HG02852 (cell line): ENCODE measurements at regions not wholly inside any gene's neighbourhood (a gene's known extent, or its start where the extent isn't known, plus 50 kb on each side); places are given as distances from the start of the nearest gene placed in this dataset.
"Not testable (repeated sequence)": the region's sequence is repeated elsewhere in the genome, so short reads cannot be mapped to it uniquely, and the experiment has no call there.

Experiments used
- ATAC-seq: cut with Tn5 transposase; IDR thresholded peaks from one replicate; pipeline ENCODE4 v1.9.1; 2021; ENCODE audit warnings: mild to moderate bottlenecking, moderate library complexity; ENCODE audit not compliant: unreplicated experiment

GRCh38 chr14:54010981-54011380, 54.4 kb upstream of the BMP4 start:
- ATAC-seq: no peak

GRCh38 chr14:54023027-54023426, 66.4 kb upstream of the BMP4 start:
- ATAC-seq: no peak

GRCh38 chr14:54025661-54026060, 69.0 kb upstream of the BMP4 start:
- no peak for ATAC-seq

DNA sequence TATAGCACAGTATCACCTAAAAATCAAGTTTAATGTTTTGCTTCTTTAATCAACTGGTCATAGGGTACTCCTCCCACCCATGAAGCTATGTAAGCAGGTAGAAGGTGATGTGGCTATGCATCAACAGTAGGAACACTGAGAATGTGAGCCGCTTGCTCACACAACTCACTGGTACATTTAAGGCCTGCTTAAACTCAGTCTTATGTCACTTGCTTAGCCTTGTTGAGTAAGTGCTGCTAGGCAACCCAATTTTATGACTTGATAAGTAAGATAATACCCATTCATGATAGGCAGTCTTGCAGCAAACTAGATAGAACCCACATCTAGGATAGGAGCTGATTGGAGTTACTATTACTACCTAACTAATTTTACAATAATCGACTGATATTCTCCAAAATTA, 70.0 kb upstream of the BMP4 start:
- ATAC-seq: no peak

GRCh38 chr14:54030996-54031395, 74.4 kb upstream of the BMP4 start:
- not testable (repeated sequence) for ATAC-seq

DNA sequence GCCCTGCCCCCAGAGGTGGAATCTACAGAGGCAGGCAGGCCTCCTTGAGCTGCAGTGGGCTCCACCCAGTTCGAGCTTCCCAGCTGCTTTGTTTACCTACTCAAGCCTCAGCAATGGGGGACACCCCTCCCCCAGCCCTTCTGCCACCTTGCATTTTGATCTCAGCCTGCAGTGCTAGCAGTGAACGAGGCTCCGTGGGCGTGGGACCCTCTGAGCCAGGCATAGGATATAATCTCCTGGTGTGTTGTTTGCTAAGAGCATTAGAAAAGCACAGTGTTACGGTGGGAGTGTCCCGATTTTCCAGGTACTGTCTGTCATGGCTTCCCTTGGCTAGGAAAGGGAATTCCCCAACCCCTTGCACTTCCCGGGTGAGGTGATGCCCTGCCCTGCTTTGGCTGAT, 76.7 kb upstream of the BMP4 start:
- ATAC-seq: not testable (repeated sequence)

DNA sequence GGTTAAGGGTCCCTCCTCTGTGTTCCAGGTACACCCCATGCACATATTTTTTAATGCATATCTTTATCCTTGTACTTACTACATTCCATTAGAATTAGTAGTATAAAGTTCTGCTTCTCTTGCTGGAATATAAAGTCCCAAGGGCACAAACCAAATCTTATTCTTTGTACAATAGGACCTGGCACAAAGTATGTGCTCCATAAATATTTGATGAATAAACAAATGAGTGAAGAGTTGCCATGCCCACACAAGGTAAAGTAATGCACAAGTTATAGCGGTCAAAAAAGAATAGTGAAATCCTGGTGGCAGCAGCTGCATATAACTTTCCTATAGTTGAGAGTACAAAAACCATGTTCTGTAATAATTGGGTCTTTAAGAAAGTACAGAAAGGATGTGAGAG, 82.1 kb upstream of the BMP4 start:
- no peak for ATAC-seq

GRCh38 chr14:54039311-54039710, 82.7 kb upstream of the BMP4 start:
- no peak for ATAC-seq

DNA sequence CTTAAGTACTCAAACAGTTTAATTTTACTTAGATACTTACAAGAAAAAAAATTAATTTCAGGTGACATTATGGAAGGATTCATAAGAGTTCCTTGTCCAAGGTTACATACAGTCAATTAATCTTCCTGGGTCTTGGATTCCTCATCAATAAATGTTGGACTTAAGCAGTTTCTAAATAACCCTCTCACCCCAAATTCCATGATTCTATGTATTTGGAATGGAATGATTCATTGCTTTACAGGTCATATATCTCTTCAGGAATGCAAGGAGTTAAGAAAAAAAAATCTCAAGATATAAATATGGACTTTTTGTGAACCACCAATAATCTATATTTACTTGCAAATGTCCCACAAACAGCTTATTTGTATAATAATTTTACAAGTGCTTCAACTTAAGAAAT, 84.2 kb upstream of the BMP4 start:
- no peak for ATAC-seq

DNA sequence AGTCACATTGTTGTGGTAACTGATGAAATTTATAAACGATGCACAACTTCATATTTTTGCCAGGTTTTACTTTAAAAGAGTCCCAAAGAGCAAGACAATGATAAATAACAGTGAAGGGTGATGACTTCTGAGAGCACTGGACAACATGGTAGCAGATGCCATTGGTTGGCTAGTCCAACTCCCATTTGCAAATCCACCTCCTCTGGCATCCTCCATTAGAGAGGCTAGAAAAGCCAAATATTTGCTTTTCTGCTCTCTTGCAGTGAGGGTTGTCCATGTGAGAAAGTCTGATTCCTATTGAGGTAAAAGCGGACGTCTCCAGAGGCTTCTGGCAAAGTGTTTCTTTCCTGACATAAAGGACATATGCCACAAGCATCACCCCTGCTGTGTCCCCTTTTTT, 89.6 kb upstream of the BMP4 start:
- no peak for ATAC-seq

DNA sequence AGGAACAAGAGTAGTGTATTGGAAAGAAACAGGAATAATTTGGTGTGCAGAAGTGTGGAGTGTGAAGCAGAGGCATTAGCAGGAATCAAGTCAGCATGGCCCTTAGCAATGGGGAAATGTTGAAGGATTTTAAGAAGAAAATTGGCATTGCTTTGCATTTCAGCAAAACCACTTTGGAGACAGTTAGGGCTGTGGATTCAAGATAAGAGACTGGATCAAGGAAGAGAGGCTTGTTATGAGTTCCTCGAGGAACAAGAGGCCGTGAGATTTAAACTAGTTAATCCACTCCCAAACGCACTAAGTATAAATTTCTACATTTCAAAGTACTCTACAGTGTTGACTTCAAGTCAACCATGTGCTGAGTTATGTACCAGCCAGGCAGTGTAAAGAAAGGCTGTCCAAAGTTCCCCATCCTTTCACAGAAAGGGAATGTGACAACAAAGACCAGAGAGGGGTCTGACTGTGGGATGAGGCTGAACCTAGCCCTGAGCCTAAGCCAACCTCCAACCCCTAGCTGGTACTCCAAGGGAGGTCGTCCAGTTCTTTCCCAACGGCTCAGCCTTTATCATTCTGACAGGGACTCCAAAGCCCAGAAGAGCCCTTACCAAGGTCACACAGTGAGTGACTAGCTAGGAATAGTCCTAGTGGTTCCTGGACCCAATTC, 91.2 kb upstream of the BMP4 start:
- no peak for ATAC-seq

DNA sequence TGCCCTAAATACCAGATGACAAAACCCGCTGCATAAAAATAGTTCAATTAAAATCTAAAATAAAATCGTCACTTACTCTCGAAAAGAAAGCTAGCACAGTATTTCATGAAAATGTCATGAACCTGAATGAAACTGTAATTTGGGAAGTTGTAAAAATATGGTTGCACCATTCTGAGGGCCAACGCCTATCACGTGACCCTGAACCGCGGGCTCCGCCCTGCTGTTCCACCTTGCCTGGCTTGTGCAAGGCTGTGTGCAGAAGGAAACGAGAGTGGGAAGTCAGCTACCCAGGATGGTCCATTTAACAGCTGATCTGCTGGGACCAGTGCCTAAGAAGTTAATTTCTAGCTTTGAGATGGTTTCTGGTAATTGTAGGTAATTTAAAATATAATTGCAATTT, 91.7 kb upstream of the BMP4 start:
- no peak for ATAC-seq

DNA sequence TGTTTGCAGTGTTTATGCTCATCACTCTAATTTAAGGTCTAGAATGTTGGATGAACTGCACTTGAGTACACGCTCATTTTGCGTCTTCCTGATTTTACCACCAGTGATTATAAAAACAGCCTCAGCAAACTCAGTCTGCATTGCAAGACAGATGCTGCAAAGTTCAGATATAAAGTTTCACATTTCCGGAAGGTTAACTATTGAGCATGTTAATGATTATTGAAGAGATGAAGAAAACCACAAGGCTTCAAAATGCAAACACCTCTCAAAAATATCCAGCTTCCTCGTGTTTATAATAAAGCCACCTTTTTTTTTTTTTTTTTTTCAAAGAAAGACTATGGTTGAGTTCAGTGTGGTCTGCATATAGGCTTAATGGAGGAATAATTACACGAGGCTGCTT, 92.1 kb upstream of the BMP4 start:
- ATAC-seq: no peak

DNA sequence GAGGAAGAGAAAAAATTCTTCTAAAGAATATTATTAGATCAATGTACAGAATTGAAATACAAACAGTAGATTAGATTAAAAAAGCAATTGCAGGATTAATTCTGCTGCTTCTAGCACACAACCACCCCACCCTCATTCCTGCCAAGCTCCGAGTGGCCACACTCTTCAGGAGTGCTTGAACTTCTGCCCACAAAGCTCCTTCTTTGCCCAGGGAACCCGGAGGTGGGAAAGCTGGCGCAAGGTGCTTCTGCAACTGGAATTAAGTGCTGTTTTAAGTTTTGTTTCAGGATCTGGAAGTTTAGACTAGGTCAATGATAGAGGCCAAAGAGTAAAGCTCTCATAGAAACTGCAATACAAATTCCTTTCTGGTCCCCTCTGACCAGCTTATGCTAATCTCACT, 94.1 kb upstream of the BMP4 start:
- no peak for ATAC-seq

DNA sequence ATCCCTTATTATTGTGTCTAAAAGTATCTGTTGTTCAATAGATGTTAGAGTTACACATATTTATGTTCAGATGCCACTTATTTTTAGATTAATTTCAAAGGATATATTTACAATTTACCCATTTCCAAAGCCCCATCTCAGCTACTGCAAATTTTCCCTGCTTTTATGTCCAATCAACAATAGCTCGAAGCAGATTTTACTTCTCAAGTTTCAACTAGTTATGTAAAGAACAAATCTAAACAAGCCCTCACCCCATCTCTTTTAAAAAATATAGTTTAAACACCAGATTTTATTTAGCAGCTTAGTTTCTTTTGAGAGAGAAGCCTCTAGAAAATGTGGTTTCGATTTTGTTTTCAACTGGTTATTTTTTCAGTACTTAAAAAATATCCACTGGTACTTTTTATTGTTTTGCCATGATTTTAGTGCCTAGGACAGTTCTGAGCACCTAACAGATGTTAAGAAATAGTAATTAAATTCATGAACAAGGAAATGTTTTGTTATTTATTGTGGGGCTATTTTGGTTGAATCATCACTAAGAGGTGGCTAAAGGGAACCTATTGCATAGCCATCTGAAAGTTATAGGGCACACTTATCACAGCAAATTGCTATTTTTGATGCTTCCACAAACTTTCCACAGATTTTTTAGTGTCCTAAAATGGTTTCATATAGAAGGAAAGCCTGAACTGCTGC, 96.2 kb upstream of the BMP4 start:
- no peak for ATAC-seq

GRCh38 chr14:54053386-54053745, 96.7 kb upstream of the BMP4 start:
- no peak for ATAC-seq

GRCh38 chr14:54058505-54058904, 101.9 kb upstream of the BMP4 start:
- no peak for ATAC-seq

- ATAC-seq: no peak
Observed at GRCh38 chr14:54083549-54084239, 127.1 kb upstream of the BMP4 start.

- no peak for ATAC-seq
Observed at GRCh38 chr14:54085232-54085761, 128.7 kb upstream of the BMP4 start.

DNA sequence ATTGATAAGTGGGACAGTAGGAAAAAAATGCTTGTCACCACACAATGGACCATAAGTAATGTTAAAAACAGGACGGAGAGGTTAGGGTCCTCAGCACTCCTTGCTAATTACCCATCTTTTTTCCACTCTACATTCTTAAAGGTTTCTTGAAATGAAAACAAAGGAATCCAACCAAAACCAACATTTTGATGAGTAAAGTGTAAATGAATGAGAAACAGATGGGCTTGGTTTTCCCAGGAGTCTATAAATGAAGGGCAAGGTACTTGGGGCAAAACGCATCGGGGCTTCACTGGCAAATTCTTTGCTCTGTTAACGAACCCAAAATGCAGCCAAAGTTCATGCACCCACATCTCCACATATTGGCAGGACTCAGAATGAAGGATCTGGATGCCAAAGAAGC, 129.2 kb upstream of the BMP4 start:
- ATAC-seq: no peak

DNA sequence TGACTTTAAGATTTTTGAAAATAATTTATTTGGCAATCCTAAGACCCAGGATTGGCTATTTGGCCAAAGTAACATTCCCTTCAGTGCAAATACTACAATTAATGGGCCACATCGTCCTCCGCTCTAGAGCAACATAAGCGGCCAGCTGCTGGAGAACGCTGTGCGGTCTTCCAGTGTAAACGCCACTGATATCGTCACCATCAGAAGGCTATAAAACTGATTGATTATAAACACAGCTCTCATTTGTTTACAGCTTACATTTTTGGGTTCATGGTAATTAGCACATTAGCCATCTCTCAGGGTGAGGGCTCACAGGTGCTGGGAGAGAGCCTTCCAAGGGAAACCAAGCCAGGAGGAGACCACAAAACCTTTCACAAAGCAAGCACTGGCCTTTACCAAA, 130.1 kb upstream of the BMP4 start:
- ATAC-seq: no peak

DNA sequence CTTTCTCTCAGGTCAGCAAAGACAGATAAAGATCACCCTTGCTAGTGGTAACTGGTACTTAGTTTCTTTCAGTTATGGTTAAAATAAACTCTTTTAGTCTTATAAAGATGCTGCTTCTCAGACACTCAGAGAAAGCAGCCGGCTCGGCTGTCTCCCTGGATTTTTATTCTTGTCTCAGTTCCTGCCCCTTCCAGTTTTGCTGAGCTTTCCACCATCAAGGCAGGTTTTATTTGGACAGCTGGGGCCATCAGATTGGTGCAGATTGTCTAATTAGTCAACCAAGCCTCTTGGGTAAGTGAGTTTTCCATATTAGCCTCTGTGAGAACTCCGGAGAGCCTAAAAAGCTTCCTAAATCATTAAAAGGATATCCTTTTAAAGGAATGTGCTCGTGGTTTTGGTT, 130.8 kb upstream of the BMP4 start:
- ATAC-seq: no peak
